ENCODE measurements at regions not wholly inside any gene's neighbourhood (a gene's known extent, or its start where the extent isn't known, plus 50 kb on each side); places are given as distances from the start of the nearest gene placed in this dataset.
"Not testable (repeated sequence)": the region's sequence is repeated elsewhere in the genome, so short reads cannot be mapped to it uniquely, and the experiment has no call there.

DNA sequence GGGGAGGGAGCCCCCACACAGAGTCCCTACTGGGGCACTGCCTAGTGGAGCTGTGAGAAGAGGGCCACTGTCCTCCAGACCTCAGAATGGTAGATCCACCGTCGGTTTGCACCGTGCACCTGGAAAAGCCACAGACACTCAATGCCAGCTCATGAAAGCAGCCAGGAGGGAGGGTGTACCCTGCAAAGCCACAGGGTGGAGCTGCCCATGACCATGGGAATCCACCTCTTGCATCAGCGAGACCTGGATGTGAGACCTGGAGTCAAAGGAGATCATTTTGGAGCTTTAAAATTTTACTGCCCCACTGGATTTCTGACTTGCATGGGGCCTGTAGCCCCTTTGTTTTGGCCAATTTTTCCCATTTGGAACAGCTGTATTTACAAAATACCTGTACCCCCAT lies 188.1 kb upstream of the IRX4 start:
- DNase-seq = not testable (repeated sequence)

DNA sequence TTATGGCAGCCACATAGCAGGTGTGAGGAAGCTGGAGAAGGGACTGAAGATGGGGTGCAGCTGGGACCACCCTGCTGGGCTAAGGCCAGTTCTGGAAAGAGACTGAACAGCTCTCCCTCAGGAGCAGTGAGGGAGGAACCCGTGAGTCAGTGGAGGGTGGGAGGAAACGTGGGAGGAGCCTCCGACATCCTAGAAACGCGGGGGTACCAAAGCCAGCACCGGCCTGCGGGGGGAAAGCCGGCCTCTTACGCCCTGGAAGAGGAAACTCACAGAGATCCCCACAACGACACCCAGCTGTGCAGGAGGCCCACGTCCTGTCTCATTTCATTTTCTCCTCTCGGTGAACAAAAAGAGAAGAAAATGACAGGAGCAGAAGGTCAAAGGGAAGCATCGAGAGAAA lies 185.8 kb upstream of the IRX4 start:
- DNase-seq = no peak

DNA sequence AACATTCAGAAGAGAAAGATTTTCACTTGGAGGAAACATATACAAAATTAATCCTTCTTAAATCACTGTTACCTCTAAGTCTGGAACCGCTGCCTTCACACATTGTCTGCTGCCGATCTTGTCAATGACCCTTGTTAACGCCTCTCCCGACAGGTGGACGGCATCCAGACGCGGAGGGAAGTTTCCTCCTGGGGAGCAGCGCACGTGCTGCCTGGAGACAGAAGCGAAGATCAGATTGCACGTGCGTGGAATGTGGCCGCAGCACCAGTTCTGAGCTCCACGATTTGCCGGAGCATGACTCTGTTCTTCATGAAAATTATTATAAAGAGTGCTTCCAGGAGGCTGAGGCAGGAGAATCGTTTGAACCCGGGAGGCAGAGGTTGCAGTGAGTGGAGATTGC lies 183.6 kb upstream of the IRX4 start:
- no peak for DNase-seq

DNA sequence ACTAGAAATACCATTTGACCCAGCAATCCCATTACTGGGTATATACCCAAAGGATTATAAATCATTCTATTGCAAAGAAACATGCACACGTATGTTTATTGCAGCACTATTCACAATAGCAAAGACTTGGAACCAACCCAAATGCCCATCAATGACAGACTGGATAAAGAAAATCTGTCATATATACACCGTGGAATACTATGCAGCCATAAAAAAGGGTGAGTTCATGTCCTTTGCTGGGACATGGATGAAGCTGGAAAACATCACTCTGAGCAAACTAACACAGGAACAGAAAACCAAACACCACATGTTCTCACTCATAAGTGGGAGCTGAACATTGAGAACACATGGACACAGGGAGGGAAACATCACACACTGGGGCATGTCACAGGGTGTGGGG lies 180.7 kb upstream of the IRX4 start:
- not testable (repeated sequence) for DNase-seq

DNA sequence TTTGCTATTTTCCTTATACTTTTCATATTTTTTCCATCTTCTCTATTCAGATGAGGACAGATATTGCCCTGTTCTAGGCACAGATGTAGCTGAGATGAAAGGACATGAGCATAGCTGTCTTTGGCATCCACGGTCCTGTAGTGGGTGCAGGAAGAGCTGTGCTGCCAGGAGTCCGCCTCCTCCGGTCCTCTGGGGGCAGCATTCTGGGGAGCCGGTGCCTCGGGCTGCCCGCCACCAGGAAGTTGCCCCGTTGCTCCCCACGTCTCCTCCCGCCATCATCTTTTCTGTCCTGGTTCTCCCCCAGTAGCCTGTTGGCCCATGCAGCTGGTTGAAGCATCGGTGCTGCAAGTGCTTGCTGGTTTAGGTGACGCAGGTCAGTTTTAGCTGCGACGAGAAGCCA lies 170.0 kb upstream of the IRX4 start:
- DNase-seq = no peak

DNA sequence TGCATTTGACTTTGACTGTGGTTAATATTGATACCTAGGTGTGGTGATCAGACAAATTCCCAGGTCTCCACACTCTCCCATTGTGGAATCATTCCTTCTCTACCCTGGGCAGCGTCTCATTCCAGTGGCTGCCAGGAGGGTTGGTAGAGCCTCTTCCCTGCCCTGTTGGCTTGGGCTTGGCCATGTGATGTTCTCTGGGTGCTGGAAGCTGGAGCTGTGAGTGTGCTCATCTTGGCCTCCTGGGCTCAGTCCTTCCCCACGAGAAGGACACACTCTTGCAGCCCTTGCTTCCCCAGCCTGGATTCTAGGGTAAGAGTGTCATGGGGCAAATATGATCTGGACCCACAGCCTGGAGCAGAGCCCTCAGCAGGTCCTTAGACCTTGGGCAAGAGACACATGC lies 167.2 kb upstream of the IRX4 start:
- DNase-seq = no peak

DNA sequence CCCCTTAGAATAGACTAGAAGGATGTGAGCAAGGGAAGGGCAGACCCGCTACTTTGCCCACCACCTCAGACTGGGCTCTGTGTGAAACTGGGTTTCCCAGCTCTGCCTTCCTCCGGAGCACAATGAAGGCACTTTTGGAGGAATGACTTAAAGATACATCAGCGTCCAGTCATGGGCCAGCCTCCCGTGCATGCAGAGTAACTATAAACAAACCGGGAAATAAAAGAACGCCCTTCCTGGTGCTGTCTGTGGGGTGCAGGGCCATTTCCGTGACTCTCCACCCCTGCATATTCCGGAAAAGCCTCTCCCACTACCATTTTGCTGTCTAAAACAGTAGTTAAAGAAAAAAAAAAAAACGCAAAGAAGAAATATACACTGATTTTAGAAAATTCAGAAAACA lies 165.9 kb upstream of the IRX4 start:
- no peak for DNase-seq

DNA sequence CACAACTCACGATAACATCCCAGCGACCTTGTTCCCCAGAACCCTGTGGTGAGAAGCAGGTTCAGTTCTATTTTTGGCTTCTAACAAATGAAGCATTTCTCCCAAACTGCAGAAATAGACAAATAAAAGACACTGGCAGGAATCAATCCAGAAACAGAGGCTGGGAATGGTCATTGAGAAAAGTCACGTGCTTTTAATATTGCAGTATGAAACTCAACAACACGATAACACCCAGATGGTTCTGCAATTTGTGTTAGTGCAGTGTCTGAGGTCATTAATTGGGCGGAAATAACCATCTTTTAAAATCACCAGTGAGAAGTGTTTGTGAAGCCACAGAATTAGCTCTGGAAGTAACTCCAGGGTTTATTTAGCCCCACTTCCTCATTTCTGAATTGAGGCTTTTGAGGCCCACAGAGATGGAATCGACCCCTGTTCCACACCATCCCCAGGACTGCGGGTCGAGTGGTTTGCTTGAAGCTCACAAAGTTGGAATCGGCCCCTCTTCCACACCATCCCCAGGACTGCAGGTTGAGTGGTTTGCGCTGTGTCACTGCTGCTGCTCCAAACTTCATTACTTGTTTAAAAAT lies 164.7 kb upstream of the IRX4 start:
- DNase-seq = no peak

DNA sequence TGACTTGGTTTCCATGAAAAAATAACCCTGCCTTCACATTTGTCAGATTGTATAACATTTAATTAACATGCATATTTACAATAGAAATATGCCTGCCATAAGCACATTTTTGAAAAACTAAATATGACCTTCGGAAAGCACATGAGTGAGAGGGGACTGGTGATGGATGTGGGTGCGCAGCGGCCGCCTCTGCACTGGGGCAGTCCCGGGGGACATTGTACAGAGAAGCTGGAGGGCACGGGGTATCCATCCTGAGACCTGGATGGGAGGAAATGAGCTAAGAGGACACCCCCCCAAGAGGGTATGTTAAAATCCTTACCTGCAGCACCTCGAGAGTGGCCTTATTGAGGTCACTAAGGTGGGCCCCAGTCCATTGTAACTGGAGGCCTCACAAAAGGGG lies 161.3 kb upstream of the IRX4 start:
- DNase-seq = no peak

DNA sequence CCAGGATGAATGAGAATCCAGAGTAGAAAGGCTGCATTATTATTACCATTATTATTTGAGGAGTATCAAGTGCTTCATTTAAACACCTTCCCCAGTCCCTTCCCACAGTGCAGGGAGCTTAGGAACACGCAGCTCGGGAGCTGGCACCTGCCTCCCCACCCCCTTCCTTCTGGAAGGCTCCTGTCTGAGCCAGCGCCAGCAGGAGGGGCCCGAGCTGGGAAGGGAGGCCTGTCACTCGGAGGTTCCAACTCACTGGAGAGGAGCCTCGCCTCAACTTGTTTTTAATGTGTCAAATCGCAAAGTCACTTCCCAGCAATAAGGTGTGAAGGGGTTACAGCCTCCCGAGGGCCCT lies 156.4 kb upstream of the IRX4 start:
- DNase-seq = no peak

DNA sequence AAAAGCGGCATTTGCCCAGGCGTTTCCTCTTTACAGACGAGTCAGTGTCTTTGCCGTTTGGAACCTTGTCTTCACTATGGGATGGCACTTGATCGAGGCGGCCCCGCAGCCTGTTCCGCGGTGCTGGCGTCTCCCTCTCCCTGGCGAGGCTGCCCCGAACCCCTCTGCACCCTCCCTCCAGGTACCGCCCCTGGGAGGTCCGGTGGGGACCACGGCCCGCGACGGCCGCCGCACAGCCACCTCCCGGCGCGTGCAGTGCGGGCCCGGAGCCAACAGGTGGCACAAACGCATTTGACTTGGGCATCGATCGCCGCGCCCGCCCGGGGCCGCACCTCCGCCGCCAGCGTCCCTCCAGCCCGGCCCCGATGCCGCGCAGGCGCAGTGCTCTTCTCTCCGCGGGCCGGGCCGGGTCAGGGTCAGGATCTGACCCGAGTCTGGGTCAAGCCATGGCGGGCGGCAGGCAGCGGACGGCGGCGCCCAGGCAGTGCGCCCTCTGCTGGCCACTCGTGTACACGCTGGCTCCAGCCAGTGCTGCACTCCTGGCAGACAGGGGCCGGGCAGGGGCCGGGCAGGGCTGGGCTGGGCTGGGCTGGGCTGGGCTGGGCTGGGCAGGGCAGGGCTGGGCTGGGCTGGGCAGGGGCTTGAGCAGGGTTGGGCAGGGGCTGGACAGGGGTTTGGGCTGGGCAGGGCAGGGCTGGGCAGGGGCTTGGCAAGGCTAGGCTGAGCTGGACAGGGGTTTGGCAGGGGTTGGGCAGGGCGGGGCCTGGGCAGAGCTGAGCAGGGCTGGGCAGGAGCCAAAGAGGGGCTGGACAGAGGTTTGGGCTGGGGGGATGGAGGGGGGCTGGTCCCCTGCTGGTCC lies 155.8 kb upstream of the IRX4 start:
- peak; percentile 28 for DNase-seq

DNA sequence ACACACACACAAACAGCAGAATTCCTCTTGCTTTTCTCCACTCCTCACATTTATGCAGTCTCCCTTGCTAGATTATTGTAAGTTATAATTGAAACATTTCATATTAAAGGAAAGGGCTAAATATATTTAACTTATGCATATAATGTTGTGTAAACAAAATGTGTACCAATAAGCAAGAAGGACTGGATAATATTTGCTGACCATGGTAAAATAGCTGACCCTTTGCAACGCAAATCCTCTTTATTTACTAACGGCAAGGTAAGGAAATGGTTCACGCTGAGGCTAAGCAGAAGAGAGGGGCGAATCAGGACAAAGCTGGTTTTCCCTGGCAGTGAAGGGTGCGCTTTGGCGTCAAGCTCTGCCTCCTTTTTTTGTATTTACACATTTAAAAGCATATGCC lies 154.2 kb upstream of the IRX4 start:
- no peak for DNase-seq

DNA sequence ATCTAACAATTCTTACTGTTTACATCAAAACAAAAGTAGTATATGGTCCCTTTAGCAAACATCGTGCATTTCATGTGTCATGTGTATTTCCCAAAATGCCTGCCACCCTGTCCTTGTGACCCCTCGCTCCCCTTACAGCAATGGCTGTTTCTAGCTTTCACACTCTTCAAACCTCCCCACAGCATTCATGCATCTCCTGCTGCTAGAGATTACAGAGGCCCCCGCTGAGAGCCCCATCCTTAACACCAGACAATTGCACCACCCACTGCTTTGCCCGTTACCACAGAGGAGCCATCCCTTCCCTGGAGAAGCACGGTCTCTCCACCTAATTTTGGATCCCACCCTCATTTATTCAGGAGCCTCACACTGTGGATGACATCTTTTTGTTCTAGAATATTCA lies 149.7 kb upstream of the IRX4 start:
- DNase-seq = no peak

DNA sequence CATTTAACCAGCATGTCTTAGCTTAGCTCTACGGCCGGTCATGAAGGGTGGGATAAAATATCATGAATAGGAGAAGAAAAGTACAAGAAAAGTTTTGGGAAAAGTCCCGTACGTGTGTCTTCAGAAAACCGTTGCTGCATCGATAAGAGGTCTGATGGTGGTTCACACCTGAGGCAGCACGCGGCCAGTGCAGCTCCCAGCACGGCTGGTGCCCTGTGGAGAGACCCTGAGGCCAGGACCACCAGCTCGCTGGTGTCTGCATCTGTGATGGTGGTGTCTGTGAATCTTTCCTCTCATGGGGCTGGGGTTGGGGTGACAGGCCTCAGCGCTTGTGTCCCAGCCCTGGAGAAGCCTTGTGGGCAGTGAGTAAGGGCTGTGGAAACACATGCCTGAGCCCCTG lies 148.9 kb upstream of the IRX4 start:
- no peak for DNase-seq

DNA sequence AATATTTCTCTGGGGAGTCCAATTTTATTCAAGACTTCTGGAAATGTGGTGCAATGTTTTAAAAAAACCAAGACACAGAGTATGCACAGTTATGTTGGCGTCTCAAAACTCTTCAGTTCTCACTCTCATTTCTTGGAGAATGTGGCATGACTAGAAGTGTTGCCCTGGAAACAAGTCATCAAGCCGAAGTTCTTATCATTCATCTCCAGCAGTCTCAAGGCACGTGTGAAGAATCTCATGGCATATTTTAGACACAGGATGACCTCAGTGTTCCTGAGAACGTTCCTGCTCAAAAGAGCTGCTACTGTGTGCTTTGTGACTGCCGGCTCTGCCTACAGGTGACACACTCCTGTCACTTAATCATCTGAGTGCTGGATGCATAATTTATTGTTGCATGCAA lies 147.4 kb upstream of the IRX4 start:
- DNase-seq = no peak

DNA sequence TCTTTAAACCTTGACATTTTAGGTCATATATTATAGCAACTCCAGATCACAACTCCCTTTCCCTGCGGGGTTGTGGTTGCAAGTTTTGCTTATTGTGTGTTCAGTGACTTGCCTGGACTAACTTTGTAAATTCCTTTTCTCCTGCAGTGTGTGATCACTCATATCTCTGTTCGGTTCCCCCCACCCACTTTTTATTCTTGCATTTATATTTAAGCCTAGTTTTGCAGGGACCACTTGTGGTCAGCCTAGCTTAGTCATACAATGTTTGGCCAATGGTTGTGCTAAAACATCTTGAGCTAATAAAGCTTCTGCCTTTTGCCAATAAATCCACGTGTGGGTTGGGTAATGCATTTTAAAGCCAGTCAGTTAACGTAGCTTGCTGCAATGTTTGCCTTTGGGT lies 146.5 kb upstream of the IRX4 start:
- no peak for DNase-seq

DNA sequence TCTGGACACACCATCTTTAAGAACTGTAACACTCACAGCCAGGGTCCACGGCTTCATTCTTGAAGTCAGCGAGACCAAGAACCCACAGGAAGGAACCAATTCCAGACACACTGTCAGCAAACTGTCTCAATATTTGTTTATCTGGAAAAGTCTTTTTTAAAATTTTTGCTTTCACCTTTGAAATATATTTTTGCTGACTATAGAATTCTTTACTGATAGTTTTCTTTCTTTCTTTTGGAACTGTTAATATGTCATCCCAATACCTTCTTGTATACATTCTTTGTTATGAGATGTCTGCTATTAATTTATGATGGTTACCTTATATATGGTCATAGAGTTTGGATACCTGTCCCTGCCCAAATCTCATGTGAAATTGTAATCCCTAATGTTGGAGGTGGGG lies 145.1 kb upstream of the IRX4 start:
- DNase-seq = no peak

DNA sequence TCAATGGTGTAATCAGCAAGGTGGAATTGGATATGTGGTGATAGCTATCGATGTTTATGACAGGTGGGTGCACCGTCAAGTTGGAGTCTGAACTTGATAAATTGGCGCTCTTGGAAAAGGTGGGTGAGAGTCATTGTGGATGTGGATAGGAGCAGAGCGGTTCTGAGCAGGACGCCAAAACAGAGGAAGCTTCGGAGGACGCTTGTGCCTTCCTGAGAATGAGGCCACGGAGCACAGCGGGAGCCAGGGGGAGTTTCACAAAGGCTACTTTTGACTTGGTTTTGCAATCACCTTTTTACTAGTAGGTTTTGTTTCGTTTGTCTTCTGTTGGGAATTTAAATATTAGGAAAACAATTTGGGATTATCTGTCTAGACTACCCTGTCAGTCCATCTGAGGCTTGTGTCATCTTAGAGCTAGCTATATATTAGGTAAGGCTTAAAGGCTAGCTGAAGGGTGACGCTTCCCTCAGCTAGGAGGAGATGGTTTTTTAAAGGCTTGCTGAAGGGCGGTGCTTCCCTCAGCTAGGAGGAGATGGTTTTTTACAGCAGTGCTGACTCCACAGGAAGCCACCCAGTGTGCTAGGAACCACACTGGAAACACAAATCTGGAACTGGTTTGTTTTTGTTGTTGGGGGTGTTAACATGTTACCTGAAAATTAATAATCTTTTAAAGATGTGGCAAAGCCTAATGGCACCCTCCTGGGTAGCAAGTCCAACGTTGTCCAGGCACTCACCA lies 142.4 kb upstream of the IRX4 start:
- no peak for DNase-seq

DNA sequence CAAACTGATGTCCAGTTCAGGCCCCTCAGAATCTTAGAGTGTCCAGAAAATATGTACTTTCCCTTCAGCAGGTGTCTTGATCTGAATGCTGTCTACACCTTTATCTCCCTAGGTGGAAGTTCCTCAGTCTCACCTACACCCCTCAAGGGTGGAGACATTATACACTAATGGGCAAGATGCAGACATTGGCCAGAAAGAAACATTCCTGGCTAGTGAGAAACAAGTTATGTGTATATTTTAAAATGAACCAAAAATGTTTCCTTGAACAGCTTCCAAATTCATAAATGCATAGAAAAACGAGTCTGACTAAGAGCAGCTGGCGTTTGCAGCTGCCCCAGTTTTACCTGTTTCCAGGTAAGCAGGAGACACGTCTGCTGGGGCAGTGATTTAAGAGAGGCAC lies 140.5 kb upstream of the IRX4 start:
- no peak for DNase-seq

DNA sequence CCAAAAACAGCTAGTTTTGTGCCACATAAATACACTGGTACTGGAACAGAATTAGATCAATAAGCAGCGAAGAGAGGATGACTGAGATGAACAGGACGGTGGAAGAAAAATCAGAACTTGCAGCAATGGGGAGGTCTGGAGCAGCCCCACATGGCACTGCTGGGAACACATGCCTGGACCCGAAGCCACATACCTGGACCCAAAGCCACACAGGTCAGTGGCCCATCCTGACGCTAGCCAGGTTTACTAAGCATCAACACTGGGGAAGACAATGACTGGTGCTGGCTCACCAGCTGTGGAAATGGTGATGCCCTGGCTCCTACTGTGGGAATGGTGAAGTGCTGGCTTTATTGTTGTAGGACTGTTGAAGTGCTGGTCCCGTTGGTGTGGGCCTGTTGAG lies 139.7 kb upstream of the IRX4 start:
- DNase-seq = no peak

DNA sequence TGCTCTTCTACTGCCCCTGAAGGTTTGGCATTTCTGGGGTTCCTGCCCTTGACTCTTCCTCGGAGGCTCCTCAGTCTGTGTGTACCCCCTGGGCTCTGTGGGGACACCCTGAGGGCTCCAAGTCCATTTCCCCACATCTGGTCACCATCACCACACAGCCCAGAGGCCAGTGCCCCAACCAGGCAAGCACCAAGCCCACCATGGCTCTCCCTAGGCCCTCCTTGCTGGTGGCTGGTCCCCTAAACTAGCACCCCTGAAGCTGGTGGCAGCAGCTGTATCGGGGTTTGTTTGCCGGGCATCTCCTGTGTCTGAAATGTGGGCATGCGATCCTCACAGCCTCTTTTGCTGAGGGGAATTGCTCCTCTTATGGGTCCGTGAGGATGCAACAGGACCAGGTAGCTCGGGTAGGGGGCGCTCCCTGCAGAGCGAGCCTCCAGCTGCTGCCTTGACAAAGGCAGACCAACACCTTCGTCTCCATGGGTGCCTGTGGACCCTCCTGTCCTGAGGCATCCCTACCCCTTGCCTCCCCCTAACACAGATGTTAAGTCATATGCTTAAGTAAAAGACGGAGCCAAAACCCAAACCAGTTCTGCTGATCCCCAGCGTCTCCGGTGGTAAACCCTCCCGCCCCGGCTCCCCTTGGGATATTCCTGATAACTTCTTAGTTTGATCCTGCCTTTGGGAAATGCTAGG lies 138.9 kb upstream of the IRX4 start:
- DNase-seq = no peak

DNA sequence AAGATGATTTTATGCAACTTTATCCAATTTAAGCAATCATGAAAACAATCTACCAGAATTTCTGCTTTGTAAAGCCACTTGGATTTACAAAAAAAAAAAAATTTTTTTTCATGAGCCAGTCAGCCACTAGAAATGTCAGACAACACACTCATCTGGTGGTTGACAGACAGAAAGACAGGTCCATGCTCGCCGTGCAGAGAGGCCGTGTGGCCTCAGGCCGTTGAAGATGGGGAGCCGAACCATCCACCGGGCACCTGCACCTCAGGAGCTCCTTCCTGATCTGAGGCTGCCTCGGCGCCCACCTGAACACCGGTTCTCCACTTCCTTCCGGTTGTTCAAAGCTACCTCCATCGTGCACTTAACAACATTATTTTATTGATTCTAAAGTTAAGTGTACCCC lies 138.0 kb upstream of the IRX4 start:
- DNase-seq = no peak

DNA sequence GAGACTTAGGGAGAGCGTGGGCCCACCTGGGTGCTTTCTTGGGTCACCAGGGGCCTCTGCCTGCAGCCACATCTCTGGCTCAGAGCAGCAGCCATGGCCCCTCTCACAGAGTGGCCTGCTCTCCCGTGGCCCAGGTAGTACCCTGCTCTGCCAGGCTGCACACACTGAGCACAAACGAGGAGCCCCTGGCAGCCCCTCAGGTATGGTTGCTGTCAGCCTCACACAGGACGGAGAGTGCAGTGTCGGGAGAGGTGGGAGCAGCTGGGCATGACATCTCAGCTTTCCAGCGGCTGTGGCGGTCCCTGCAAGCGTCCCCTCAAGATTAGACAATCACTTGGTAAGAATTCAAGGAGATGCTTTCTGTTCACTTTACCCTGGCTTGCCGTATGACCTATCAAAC lies 137.0 kb upstream of the IRX4 start:
- DNase-seq = no peak

DNA sequence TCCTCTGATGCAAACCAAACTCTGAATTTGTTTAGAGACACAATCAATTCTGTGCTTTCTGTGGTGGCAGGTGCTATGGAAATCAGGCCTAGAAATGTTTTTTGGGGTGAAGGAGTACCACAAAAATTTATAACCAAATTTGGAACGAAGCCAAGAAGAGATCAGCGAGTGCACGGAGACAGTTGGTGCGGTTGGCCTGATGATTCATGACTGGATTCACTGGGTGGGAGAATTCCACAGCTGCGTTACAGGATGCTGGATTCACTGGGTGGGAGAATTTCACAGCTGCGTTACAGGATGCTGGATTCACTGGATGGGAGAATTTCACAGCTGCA lies 135.6 kb upstream of the IRX4 start:
- DNase-seq = no peak
